Fibroblast of villous mesenchyme (primary cell): ENCODE measurements at regions not wholly inside any gene's neighbourhood (a gene's known extent, or its start where the extent isn't known, plus 50 kb on each side); places are given as distances from the start of the nearest gene placed in this dataset.

Experiments used
- DNase-seq: peaks from one replicate; pipeline ENCODE4 v3.0.0-alpha.2; 2010; ENCODE audit warnings: low read depth
- H3K4me3 ChIP-seq: 2 replicates; pipeline ENCODE4 v1.5.1; 2011; ENCODE audit warnings: low read depth, mild to moderate bottlenecking, low read length
- TF ChIP-seq, protein P1 (sequence below): IDR thresholded peaks from 2 replicates; pipeline ENCODE4 v1.5.1; 2012; ENCODE audit warnings: low read depth, mild to moderate bottlenecking, low read length; ENCODE audit not compliant: insufficient read depth

DNA sequence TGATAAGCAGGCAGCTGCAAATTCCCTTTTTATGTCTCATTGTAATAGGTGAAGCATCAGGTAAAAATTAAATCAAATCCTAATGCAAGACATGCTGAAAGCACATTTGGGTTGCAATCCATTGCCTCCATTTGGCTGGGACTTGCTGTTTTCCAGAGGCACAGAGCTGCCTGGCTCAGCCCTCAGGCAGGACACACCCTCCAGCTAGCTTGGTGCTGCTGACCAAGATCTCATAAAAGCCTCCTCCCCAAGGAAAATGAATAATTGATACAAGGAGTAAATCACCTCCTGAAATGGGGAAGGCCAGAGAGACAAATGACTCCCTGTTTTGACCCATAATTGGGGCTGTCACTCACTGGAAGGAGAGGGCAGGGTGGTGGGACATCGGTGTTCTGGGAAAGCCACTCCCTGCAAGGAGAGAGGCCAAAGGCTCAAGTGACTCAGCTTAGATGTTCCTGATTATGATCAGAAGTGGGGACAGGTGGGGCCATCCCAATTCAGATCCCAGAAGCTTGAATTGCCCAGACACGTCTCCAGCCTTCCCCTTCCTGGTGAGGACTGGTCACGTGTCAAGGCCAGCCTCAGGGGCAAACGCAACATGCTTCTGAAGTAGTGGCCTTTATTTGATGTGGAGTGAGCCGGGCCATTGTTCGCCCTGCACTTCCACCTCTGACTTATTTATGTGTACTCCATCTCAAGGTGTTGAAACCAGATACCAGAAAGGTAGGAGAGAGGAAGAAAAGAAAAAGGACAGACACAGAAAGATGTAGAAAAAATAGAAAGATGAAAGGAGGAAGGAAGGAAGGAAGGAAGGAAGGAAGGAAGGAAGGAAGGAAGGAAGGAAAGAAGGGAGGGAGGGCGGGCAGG lies 773.7 kb downstream of the BCL11B start:
- no peak overlapping the region for H3K4me3 ChIP-seq
- TF ChIP-seq, protein P1, sequence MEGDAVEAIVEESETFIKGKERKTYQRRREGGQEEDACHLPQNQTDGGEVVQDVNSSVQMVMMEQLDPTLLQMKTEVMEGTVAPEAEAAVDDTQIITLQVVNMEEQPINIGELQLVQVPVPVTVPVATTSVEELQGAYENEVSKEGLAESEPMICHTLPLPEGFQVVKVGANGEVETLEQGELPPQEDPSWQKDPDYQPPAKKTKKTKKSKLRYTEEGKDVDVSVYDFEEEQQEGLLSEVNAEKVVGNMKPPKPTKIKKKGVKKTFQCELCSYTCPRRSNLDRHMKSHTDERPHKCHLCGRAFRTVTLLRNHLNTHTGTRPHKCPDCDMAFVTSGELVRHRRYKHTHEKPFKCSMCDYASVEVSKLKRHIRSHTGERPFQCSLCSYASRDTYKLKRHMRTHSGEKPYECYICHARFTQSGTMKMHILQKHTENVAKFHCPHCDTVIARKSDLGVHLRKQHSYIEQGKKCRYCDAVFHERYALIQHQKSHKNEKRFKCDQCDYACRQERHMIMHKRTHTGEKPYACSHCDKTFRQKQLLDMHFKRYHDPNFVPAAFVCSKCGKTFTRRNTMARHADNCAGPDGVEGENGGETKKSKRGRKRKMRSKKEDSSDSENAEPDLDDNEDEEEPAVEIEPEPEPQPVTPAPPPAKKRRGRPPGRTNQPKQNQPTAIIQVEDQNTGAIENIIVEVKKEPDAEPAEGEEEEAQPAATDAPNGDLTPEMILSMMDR, result no peak
- no peak for DNase-seq

DNA sequence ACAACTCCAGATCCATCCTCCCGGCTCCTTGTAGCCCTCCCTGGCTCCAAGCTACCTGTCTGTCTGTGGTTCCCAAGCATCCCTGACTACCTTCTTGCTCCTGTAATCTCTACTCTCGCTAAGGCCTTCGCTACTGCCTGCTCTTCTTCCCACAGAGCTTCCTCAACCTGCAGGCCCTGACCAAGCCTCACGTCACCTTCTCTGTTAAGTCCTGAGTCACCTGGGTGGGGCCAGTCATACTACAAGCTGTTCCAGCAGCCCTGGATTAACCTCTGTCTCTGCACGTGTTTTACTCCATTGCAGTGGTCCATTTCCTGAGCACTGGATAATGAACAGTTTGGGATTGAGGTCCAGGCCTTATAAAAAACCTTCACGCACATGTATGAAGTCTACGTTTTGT lies 770.7 kb downstream of the BCL11B start:
- no peak for DNase-seq
- TF ChIP-seq, protein P1, result no peak

DNA sequence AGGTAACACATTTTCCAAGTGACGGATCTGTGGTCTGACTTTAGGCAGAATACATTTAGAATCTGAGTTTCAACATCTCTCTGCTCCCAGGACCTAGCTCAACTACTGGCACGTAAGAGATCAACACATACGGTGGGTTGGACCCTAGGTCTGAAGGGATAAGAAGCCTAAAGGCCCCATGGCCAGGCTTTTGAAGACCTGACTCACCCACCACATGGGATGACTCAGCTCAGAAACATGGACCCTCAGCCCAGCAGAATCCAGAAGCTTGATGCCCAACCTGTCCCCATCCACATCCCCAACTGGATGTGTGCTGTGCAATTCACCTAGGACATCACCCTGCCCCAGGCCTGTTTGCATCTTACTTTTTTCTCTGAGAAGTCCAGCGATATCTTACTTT lies 770.2 kb downstream of the BCL11B start:
- DNase-seq, result no peak
- H3K4me3 ChIP-seq, result no peak overlapping the region

More for the DNA sequence above, 770.7 kb downstream of the BCL11B start:
- H3K4me3 ChIP-seq, result no peak overlapping the region

DNA sequence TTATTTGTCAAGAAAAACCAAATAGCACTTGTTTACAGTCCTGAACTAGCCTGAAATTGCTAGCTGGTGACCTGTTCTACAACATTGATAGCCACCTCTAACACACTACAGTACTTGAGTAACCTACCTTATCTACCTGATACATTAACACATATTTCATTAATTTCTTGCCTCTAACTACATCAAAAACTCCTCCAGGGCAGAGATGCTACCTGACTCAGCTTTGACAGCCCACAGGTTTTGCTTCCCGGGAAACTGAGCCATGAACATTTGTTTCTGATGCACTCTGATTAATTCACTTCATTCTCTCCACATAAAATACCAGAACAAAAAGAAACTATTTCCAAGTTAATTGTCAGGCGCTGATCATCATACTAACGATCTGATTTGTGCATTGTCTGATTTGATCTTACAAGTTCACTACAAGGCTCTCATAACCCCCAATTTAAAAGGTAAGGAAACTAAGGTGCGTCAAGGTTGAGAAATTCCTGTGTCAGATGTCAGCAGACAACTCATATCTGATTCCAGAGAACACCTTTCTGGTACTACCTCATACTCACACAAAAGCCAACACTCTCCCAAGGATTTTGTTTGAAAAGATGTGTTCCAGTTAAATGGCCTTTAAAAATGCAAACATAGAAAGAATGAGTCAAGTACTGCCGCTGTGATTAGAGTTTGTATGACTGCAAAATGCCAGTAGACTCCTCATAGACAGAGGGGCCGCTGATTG lies 768.7 kb downstream of the BCL11B start:
- TF ChIP-seq, protein P1, result no peak
- no peak for DNase-seq
- H3K4me3 ChIP-seq, result no peak overlapping the region

More for the DNA sequence above, 770.2 kb downstream of the BCL11B start:
- TF ChIP-seq, protein P1, result no peak

DNA sequence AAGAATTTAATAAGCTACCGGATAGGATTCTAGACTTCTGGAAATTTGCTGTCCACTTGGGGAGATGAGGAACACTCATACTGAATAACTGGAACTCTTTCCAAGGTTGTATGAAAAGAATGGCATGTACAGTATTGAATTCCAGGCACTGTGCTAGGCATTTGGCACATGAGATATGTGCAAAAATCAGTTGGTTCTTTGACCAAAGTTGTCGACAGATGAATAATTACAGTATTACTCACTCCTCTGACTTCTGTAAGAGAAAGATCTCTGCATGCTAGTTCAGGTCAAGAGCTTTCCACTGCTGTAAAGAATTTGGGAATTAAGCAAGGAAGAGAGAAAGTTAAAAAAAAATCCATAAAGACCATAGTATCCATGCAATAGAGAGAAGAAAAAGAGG lies 764.7 kb downstream of the BCL11B start:
- H3K4me3 ChIP-seq, result no peak overlapping the region
- TF ChIP-seq, protein P1, result no peak
- no peak for DNase-seq

DNA sequence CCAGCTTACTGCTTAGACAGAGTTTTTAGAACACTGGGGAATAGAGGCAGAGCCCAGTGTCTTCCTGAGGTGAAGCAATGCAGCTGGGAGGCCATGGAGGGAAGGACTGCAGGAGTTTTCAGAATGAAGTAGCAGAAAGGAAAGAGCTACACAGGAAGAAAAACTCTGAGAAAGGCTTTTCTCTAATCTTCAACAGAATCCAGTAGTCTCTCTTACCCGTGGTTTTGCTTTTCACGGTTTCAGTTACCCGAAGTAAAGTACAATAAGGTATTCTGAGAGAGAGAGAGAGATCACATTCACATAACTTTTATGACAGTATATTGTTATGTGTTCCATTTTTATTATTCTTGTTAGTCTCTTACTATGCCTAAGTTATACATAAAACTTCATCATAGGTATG lies 761.6 kb downstream of the BCL11B start:
- no peak overlapping the region for H3K4me3 ChIP-seq
- TF ChIP-seq, protein P1, result no peak
- no peak for DNase-seq
